GM19240 (cell line): ENCODE measurements at regions not wholly inside any gene's neighbourhood (a gene's known extent, or its start where the extent isn't known, plus 50 kb on each side); places are given as distances from the start of the nearest gene placed in this dataset.
"Not testable (repeated sequence)": the region's sequence is repeated elsewhere in the genome, so short reads cannot be mapped to it uniquely, and the experiment has no call there.

Source experiments
- DNase-seq: peaks from one replicate; pipeline ENCODE4 v3.0.0; 2011; ENCODE audit warnings: low spot score; ENCODE audit not compliant: insufficient read length

GRCh38 chr4:187396106-187396505 lies 599.5 kb upstream of the ZFP42 start:
- DNase-seq: no peak

GRCh38 chr4:187408447-187408846 lies 587.1 kb upstream of the ZFP42 start:
- not testable (repeated sequence) for DNase-seq

GRCh38 chr4:187413564-187414358 lies 581.8 kb upstream of the ZFP42 start:
- DNase-seq: no peak

DNA sequence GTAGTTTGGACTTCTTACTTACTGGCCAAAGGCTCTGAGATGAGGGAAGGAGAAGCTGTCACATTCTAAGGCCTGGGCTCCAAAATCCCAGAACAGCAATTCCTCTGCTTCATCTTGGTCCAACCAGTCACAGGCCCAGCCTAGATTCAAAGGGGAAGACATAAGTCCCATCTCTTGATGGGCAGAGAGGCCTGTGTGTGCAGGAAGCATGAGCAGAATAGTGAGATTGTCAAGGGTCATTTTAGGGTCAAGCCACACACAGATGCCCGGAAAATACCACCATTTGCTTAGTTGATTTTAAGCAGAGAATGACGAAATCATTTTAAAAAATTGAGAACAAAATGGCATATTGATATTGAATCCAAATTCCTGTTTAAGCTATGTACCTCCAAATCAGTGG lies 580.9 kb upstream of the ZFP42 start:
- no peak for DNase-seq

DNA sequence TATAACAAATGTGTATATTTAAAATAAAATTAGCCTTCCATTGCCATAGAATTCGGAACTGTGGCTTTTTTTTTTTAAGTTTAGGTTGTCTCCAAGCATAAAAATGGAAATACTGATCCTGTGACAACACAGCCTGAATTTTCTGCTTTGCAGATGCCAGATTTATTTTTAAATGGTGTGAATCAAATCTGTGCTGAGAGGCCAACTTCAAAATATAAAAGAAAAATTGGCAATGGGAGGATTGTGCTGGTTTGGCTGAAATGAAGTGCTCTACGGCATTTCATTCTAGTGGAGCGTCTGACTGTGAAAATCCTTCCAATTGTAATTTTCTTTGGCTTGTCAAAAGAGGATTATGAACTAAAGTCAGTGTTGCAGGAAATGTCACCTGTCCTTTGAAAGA lies 580.3 kb upstream of the ZFP42 start:
- DNase-seq: no peak

GRCh38 chr4:187416216-187416615 lies 579.4 kb upstream of the ZFP42 start:
- DNase-seq: no peak

DNA sequence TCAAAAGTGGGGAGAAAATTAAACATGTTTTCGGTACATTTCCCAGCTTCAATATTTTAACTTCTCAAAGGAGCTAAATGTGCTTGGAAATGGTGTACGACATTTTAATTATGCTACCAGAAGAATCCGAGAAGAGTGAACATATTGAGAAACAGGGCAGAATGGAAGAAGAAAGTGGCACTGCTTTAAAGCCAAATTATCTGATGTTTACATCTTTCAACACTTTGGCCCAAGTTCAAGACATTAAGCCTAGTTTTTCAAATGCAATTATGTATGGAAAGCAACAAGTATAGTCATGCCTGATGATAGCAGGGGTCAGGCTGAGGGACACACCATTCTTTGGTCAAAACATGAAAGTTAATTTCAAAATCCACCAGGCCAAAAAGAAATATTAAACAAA lies 577.9 kb upstream of the ZFP42 start:
- DNase-seq: no peak

DNA sequence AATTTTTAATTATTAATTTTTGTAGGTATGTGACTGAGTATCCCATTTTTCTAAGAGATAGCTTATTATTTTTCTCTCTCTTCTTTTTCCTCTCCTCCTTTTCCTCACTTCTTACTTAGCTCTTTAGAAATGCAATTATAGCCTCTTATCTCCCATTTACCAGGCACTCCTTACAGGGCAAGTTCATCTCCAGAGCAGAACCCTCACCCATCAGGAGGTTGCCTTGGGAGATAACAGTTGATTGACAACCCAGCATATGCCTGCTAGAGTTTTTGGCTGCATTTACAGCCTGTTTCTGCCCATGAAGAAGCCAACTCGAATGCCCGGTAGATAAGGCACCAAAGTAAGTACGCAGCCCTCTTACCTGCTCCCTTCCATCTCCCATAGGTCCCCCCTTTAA lies 572.9 kb upstream of the ZFP42 start:
- no peak for DNase-seq

DNA sequence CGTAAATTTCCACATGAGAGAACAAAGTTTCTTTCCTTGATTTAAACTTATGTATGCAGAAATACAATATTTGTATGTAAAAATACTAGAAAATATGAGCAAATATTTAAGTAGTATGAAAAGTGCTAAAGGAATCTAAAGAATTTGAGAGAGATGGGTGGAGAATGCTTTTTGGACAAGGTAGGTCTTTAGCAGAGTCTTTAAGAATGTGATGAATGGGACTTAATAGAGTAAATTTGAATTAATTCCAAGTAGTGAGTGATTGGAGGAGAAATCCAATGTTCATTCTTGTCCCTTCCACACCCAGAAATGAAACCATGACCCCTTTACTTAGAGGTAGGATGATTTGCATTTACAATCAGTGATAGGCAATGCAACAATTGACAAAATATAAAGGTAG lies 570.9 kb upstream of the ZFP42 start:
- no peak for DNase-seq

GRCh38 chr4:187426511-187426910 lies 569.1 kb upstream of the ZFP42 start:
- DNase-seq: no peak

DNA sequence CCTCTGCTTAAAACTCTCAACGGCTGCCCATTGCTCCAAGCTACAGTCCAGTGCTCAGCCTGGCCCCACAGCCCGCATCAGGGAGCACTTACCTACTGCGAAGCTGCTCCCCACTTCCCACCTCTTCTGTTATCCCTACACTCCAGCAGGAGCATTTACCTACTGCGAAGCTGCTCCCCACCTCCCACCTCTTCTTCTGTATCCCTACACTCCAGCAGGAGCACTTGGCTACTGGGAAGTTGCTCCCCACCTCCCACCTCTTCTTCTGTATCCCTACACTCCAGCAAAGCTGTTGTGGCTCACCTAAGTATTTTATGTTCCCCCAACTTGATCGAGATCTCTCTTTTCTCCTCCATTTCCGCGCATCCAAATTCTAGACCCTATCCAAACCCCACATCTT lies 563.3 kb upstream of the ZFP42 start:
- no peak for DNase-seq

- no peak for DNase-seq
Observed at GRCh38 chr4:187433141-187433540, 562.4 kb upstream of the ZFP42 start.

DNA sequence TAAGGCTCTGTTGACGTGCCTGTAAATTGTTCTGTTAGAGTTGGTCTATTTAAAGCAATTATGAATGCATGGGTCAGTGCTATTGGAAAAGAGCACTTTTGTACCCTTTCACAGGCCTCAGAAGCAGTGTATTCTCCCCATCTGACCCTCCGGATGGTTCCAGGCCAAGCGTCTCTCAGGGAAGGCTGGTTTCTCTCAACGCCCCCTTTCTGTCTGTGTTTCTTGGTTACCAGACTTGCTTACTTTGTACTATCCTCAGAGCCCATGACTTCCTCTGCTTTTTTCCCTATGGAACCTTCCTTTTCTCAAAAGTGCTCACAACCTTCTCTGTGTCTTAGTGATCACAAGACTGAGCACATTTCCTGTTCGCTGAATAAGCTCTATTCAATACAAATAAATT lies 559.3 kb upstream of the ZFP42 start:
- DNase-seq: no peak

DNA sequence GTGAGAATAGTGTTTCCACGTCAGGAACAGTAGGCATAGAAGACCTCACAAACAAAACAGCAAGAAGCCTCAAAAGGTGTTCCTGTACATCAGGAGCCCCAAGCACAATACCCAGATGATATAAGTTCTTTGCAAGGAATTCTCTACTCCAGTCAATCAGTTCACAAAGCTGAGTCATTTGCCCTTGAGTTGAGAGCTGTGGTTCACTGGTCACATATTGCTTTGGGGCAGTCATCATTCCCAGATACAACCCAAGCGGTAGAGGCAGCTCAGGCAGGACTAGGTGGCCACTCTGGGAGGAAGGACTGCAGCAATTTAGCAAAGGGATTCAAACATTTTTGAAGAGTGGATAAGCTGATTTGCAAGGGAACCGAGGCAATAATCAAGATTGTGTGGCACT lies 551.5 kb upstream of the ZFP42 start:
- DNase-seq: no peak

GRCh38 chr4:187449702-187450101 lies 545.9 kb upstream of the ZFP42 start:
- no peak for DNase-seq

DNA sequence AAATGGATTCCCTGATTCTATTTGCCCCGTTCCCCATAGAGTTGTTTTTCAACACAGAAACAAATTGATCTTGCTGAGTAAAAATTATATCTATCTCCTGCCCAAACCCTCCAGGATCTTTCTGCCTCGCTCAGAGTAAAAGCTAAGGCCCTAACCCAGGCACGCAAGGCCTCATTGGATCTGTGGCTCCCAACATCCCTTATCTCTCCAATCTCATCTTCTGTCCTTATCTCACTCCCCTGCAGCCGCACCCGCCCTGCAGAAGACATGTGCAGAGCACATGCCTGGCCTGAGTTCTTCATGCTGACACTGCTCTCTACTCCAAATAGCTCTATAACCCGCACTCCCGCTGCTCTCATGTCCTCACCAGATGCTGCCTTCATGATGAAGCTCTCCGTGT lies 543.8 kb upstream of the ZFP42 start:
- DNase-seq: no peak

GRCh38 chr4:187460016-187460415 lies 535.6 kb upstream of the ZFP42 start:
- no peak for DNase-seq

- DNase-seq: no peak
Observed at GRCh38 chr4:187464573-187464972, 531.0 kb upstream of the ZFP42 start.

DNA sequence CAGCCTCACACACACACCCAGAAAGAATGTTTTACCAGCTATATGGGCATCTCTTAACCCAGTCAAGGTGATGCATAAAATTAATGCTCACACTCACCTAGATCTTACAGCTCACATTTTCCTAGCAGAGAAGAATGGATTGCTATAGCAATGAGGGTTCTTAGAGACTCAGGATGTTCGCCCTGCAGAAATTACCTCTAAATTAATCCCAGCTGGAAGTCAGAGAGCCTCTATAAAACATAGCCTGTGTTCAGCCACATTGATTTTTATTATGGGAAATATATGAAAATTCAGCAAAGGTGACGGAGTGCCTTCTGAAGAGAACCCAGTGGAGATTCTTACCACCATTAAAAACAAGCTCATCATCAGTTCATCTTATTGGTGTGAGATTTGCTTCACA lies 528.3 kb upstream of the ZFP42 start:
- DNase-seq: no peak

DNA sequence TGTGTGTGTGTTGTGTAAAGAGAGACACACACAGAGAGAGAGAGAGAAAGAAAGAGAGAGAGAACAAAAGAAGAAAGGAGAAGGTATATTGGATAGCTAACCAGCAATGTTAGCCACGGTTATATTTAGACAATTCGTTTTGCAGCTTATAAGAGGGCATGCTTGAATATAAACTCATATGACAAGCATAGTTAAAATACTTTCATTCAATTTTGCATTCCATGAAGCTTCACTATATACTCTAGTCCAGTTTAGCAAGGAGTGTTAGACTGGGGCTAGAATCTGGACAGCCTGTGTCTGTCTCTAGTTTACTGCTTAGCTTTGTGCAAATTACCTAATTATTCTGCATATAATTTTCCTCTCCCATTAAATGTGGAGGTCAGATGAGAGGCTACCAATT lies 525.9 kb upstream of the ZFP42 start:
- DNase-seq: no peak

- DNase-seq: no peak
Observed at GRCh38 chr4:187470061-187470460, 525.5 kb upstream of the ZFP42 start.

GRCh38 chr4:187474238-187474637 lies 521.3 kb upstream of the ZFP42 start:
- no peak for DNase-seq

DNA sequence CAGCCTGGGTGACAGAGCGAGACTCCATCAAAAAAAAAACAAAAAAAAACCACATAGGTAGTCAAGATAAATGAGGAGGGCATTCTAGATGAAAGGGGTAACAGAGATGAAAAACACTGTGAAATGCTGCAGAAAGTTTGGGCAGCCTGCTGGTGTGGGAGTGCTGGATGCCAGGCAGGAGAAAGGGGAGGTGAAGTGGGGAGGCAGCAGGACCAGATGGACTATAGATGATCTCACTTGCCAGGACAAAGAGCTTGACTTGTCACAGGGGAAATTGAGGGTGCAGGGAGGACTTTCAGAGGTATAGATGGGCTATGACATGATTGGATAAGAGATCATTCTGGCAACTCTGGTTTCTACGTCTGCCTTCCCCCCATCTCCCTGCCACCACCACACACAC lies 519.7 kb upstream of the ZFP42 start:
- DNase-seq: no peak

DNA sequence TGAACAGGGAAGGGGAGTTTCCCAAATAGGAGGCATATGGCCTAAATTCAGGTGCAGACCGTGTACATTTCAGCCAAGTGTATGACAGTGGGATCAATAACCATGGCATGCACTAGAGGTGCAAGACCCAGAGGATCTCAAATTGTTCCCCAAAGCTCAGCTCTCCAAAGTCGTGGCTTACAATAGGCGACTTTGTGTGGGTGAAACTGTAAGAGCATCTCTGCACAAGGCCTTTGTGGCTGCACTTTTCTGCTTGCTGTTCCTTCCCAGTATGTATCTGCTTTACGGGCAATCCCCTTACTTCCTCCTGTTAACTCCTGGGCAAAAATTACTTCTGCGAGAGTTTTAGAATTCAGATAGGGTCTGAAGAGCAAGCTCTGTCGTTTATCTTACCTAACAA lies 518.3 kb upstream of the ZFP42 start:
- DNase-seq: no peak
